MM.1S (cell line): ENCODE measurements at regions not wholly inside any gene's neighbourhood (a gene's known extent, or its start where the extent isn't known, plus 50 kb on each side); places are given as distances from the start of the nearest gene placed in this dataset.

ENCODE experiments used
- DNase-seq: peaks from one replicate; pipeline ENCODE4 v3.0.0-alpha.2; 2015
- H2AFZ ChIP-seq: fragments of 300-600 bp; sonication (generic); 2 replicates; pipeline ENCODE4 v1.6.0; 2016; ENCODE audit warnings: antibody characterized with exemption, low read length
- H3F3A ChIP-seq: fragments of 300-600 bp; sonication (generic); 2 replicates; pipeline ENCODE4 v1.6.1; 2016; ENCODE audit warnings: mild to moderate bottlenecking, antibody characterized with exemption, low read length, moderate library complexity, mixed read lengths; ENCODE audit not compliant: insufficient read depth
- H3K27ac ChIP-seq: fragments of 300-600 bp; sonication (generic); 2 replicates; pipeline ENCODE4 v1.5.1; 2016; ENCODE audit warnings: mild to moderate bottlenecking, low read length
- H3K27me3 ChIP-seq: fragments of 300-600 bp; sonication (generic); replicated peaks from 2 replicates; pipeline ENCODE4 v1.6.0; 2016; ENCODE audit warnings: low read length; ENCODE audit not compliant: insufficient read depth
- H3K36me3 ChIP-seq: fragments of 300-600 bp; sonication (generic); replicated peaks from 2 replicates; pipeline ENCODE4 v1.6.1; 2016; ENCODE audit warnings: mild to moderate bottlenecking, low read length, mixed read lengths; ENCODE audit not compliant: insufficient read depth
- H3K4me1 ChIP-seq: fragments of 300-600 bp; sonication (generic); 2 replicates; pipeline ENCODE4 v1.6.1; 2016; ENCODE audit warnings: low read length, mixed read lengths
- H3K4me2 ChIP-seq: fragments of 300-600 bp; sonication (generic); 2 replicates; pipeline ENCODE4 v1.6.0; 2016; ENCODE audit warnings: low read depth, low read length
- H3K4me3 ChIP-seq: fragments of 300-600 bp; sonication (generic); 2 replicates; pipeline ENCODE4 v1.5.1; 2016; ENCODE audit warnings: low read length, mixed read lengths
- H3K79me2 ChIP-seq: fragments of 300-600 bp; sonication (generic); 2 replicates; pipeline ENCODE4 v1.6.1; 2016; ENCODE audit warnings: mixed run types, low read length, mixed read lengths
- H3K9ac ChIP-seq: fragments of 300-600 bp; sonication (generic); 2 replicates; pipeline ENCODE4 v1.6.1; 2016; ENCODE audit warnings: low read length, mixed read lengths
- H3K9me2 ChIP-seq: fragments of 300-600 bp; sonication (generic); replicated peaks from 2 replicates; pipeline ENCODE4 v1.6.1; 2016; ENCODE audit warnings: mild to moderate bottlenecking, low read length, mixed read lengths; ENCODE audit not compliant: insufficient read depth
- H3K9me3 ChIP-seq: fragments of 300-600 bp; sonication (generic); replicated peaks from 2 replicates; pipeline ENCODE4 v1.6.1; 2016; ENCODE audit warnings: mild to moderate bottlenecking, low read length, mixed read lengths; ENCODE audit not compliant: insufficient read depth
- H4K20me1 ChIP-seq: fragments of 300-600 bp; sonication (generic); 2 replicates; pipeline ENCODE4 v1.6.1; 2016; ENCODE audit warnings: mild to moderate bottlenecking, low read length, moderate library complexity, mixed read lengths; ENCODE audit not compliant: insufficient read depth
- CTCF ChIP-seq: fragments of 300-600 bp; sonication (generic); IDR thresholded peaks from 2 replicates; pipeline ENCODE4 v1.5.1; 2016; ENCODE audit warnings: antibody characterized with exemption, low read length, mixed read lengths
- EZH2 ChIP-seq: fragments of 300-600 bp; sonication (generic); optimal IDR thresholded peaks from 2 replicates; pipeline ENCODE3; 2017; ENCODE audit warnings: low read depth, mild to moderate bottlenecking, antibody characterized with exemption, low read length, mixed read lengths
- EZH2phosphoT487 ChIP-seq: fragments of 300-600 bp; sonication (generic); IDR thresholded peaks from 2 replicates; pipeline ENCODE4 v1.6.1; 2018; ENCODE audit warnings: antibody characterized with exemption, low read length

GRCh38 chr17:77282524-77283515 lies 142.1 kb downstream of the SEC14L1 start:
- H3K4me3 ChIP-seq, result no peak overlapping the region
- H3K4me1 ChIP-seq, result peaks cover 4% of the 10 kb centered on the region; the same call in 1 of the 2 replicates
- no peak for DNase-seq

GRCh38 chr17:77284023-77284617 lies 143.4 kb downstream of the SEC14L1 start:
- Histone ChIP-seq H2AFZ (no peak overlapping the region), H3K4me2 (no peak overlapping the region), H3K9ac (no peak overlapping the region), H3K9me3 (no peaks in the 10 kb centered on the region), H3K9me2 (no peaks in the 10 kb centered on the region), H3F3A (0 out of 2 replicates have a peak, but pooled peaks cover 3% of the 10 kb centered on the region), H3K4me1 (peaks cover 4% of the 10 kb centered on the region; the same call in 1 of the 2 replicates), H3K27ac (no peak overlapping the region), H3K79me2 (peaks cover 13% of the 10 kb centered on the region), H3K27me3 (0 out of 2 replicates have a peak, but pooled peaks cover 2% of the 10 kb centered on the region), H4K20me1 (no peaks in the 10 kb centered on the region), H3K4me3 (no peak overlapping the region), H3K36me3 (no peaks in the 10 kb centered on the region)
- TF ChIP-seq CTCF (no peak), EZH2phosphoT487 (no peak), EZH2 (no peak)
- no peak for DNase-seq

More at GRCh38 chr17:77282524-77283515, 142.1 kb downstream of the SEC14L1 start:
- Histone ChIP-seq H3K9me3 (no peaks in the 10 kb centered on the region), H3K9me2 (no peaks in the 10 kb centered on the region), H4K20me1 (no peaks in the 10 kb centered on the region), H3K36me3 (no peaks in the 10 kb centered on the region), H3K27me3 (0 out of 2 replicates have a peak, but pooled peaks cover 2% of the 10 kb centered on the region), H2AFZ (no peak overlapping the region), H3K79me2 (peaks cover 13% of the 10 kb centered on the region), H3K9ac (no peak overlapping the region), H3K4me2 (0 out of 2 replicates have a peak overlapping the region, but pooled peaks have one; percentile 99), H3F3A (0 out of 2 replicates have a peak, but pooled peaks cover 3% of the 10 kb centered on the region), H3K27ac (no peak overlapping the region)
- TF ChIP-seq EZH2 (no peak), EZH2phosphoT487 (no peak), CTCF (no peak)

- H3K36me3 ChIP-seq, result no peaks in the 10 kb centered on the region
- no peaks in the 10 kb centered on the region for H3K9me3 ChIP-seq
- DNase-seq, result no peak
- TF ChIP-seq CTCF, result no peak
- no peak for TF ChIP-seq EZH2phosphoT487
- no peak for TF ChIP-seq EZH2
- no peaks in the 10 kb centered on the region for H3K9me2 ChIP-seq
- H3K9ac ChIP-seq, result no peak overlapping the region
- H3K79me2 ChIP-seq, result peaks cover 13% of the 10 kb centered on the region
- H3K27ac ChIP-seq, result no peak overlapping the region
- no peak overlapping the region for H3K4me3 ChIP-seq
- no peaks in the 10 kb centered on the region for H4K20me1 ChIP-seq
- H3K4me1 ChIP-seq, result no peaks in the 10 kb centered on the region
- H3K4me2 ChIP-seq, result no peak overlapping the region
- H3K27me3 ChIP-seq, result 0 out of 2 replicates have a peak, but pooled peaks cover 2% of the 10 kb centered on the region
- no peak overlapping the region for H2AFZ ChIP-seq
- H3F3A ChIP-seq, result no peaks in the 10 kb centered on the region
Observed at GRCh38 chr17:77285594-77286390, 145.0 kb downstream of the SEC14L1 start.
